GM19452 (cell line): ENCODE measurements at regions not wholly inside any gene's neighbourhood (a gene's known extent, or its start where the extent isn't known, plus 50 kb on each side); places are given as distances from the start of the nearest gene placed in this dataset.
"Not testable (repeated sequence)": the region's sequence is repeated elsewhere in the genome, so short reads cannot be mapped to it uniquely, and the experiment has no call there.

Experiments
- ATAC-seq: cut with Tn5 transposase; IDR thresholded peaks from one replicate; pipeline ENCODE4 v1.9.1; 2021; ENCODE audit not compliant: unreplicated experiment

DNA sequence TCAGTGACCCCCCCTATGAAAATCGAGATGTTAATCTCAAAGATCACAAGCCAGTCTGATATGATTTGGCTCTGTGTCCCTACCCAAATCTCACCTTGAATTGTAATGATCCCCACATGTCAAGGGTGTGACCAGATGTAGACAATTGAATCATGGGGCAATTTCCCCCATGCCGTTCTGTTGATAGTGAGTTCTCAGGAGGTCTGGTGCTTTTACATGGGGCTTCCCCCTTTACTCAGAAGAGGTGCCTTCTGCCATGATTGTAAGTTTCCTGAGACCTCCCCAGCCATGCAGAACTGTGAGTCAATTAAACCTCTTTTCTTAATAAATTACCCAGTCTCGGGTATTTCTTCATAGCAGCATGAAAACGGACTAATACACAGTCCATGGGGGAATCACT is 459.5 kb downstream of the MFSD1 start:
- not testable (repeated sequence) for ATAC-seq

DNA sequence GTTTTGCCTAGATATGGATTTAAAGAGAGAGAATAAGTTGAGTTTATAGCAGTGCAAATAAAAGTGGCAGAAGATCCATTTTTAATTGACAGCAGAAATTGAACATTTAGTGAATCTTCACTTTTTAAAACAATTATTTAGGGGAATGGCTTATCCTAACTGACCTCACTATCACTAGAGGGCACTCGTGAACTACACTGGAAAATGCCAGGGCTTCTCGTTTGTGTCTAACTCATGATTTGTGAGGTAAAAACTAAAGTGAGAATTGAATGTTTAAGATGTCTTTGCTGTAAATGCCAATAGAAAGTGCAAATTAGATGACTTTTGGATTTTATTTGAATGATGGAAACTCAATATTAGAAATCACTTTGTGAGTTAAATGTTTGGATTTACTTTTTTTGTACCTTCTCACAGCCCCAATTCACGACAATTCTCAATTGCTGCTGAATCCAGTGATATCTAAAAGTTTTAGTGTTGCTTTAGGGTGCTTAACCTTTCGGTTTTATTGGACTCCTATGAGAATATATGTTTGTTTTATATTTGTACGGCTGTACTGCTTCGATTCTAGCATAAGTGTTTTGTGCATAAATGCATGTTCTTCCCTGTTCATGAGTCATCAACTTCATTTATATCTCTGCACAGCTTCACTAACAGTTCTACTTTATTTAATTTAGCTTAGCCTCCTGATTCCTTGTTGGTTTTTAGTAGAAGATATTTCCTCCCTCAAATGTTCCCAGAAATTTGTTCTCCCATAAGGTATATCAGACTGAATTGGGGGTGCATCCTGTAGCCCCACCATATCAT is 462.1 kb downstream of the MFSD1 start:
- ATAC-seq, result no peak

DNA sequence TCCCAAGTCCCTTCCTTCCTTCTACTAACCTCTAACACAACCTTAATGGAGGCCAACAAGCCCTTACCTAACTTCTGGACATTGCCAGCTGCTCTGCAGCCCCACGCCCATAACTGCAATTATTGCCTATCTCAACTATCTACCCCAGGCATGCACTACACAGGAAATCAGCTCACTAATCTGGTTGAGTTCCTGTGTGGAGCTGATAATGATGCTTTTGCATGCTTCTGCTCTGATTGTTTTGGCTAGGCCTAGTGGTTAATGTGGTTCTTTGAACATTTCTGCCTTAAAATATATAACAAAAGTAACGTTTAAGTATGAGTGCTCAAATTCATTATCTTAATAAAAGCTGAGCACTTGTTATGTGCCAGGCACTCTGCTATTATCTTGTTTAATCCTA is 463.9 kb downstream of the MFSD1 start:
- no peak for ATAC-seq

DNA sequence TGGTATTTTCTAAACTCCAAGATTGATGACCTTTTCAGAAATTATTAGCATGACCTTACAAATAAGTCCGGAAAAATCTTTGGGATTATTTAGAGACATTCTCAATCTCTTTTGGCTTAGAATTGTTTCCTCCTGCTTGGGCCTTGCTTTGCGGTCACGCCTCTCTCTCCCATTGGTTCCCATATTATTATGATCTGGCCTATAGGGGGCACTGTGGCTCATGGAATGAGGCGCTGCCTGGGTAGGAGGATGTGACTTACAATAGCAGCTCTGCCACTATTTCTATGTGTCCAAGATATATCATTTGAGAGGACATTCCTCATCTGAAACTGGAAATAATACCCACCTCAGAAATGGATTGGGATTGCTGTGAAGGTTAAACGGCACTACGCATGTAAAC is 464.9 kb downstream of the MFSD1 start:
- no peak for ATAC-seq

DNA sequence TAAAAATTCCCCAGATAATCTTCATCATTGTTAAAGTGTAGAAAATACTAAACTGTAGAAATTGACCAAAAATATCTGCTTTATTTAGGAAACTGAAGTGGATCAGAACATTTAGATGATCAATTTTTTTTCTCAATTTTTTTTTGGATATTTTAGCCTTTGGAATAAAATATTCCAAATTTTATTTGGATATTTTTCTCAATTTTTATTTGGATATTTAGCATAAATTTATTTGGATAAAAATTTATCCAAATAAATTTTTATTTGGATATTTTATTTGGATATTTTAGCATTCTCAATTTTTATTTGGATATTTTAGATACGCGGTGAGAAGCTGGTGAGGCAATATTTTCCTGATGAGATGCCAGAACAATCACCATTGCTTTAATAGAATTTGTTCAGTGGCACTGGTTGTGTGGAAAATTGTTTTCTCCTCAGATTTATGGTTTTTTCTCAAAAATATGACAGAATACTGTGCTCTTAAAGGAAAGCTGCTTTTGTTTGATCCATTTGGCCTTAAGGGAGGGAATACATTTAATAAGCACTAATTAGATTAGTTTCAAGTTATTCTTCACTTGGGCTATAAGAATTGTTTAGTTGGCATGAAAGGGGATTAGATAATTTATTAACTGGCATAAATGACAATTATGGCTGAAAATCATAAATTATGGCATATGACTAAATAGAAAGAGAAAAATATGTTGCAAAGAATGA is 470.1 kb downstream of the MFSD1 start:
- ATAC-seq, result no peak

DNA sequence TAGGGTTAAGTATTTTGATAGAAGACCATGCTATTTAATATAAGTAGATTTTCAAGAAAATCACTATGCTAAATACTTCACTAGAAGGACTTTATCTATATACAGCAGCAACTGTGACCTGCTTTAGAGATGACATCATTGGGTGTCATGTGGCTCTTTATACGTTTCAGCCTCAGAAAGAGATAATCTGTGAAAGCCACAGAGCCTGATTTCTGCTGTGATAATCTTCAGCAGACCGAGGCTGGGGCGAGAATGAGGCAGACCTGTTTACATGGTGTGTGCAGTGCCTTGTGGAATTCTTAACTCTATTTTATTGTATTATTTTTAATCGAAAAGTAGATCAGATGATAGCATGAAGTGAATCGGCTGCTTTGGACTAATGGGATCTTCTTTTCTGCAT is 471.2 kb downstream of the MFSD1 start:
- no peak for ATAC-seq

DNA sequence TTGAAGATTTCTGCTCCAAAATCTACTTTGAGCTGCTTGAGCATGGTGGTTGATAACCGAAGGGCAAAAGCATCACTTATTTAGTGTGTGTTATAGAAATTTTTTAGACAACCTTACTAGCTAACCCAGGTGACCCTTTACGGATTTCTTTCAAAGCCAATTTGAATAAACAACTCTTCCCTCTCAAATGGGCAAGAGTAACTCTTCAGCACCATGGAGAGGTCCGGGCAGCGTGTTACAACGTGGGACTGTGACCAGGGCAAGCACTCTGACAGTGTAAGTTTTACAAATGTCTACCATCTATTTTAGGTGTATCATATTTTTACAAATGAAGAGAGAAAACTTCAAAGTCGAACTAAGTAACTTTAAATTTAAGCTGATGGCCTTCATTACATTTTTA is 471.8 kb downstream of the MFSD1 start:
- ATAC-seq, result no peak

DNA sequence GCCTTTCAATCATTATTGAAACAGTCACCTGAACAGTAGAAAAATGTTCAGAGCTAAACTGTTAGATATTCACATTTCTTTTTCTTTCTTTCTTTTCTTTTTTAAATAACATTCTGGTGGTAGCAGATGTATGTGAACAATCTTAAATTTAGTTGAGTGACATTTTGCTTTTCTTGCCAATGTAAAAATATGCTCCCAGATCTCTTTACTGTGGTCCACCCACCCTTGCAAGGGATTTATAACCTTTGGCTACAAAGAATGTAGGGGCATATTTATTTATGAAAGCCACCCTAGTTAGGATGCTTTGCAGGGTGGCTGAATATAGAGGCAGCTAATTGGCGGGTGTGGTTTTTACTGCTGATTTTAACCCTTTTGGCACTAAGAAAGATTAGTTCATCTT is 473.9 kb downstream of the MFSD1 start:
- ATAC-seq, result no peak

DNA sequence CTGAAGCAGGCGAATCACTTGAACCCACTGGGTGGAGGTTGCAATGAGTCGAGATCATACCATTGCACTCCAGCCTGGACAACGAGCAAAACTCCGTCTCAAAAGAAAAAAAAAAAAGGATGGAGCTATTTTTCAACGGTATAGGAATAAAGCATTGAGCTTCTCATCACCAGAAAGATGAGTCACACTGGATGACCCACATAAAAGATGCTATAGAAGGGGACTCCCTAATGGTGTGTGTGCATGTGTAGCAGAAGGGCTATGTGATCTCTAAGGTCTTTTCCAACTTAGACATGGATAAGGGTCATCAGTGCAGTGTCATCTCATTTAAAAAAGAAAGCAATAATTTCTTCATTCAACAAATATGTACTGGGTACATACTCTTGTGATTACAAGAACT is 476.0 kb downstream of the MFSD1 start:
- no peak for ATAC-seq

DNA sequence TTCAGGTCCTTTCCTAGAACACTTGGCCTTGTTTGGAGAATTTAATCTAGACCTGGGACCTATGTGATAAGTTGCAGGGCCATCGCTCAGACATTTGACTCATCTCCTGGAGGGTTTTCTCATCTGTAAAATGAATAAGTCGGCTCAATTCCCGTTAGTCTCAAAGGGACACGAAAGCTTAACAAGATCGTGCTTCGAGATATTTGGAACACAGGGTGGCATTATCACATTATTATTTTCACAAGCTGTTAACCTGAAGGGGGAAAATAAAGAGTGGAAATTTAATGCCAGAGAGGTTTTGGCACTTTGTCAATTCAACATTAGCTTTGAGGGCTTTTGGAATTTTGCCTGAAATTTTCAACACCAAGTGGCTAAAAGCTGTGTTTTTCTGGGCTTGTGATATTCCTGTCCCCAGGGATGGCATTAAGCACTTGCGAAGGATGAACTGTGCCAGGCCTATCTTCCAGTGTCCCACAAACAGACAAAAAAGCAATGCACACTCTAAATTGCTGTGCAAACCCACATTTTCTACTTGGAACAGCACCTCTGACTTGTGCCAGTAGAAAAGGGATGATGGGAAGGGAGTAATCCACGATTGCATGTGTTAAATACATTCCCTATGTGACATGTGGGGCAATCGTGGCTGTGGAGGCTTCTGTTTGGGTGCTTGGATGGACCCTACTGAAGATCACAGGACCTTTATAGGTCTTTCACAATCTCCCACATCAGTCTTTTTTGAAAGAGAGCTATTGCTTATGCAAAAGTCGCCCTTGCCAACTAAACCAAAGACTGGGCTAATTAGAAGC is 478.7 kb downstream of the MFSD1 start:
- no peak for ATAC-seq

DNA sequence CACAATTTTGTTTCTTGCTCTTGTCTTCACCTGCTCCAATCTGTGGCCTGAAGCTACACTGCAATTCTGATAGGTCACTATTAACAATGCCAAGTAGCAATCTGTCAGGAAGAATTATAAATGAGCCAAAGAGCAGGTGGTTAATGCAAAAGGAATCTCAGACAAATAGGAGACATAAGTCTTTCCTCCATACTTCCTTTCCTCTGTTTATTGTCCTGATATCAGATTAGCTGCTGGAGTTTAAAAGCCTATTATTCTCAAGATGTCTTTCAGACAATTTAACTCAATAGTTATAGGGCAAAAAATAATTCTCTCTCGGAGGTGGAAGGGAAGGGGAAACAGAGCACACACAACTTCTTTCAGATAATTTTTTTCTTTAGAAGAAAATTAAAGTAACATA is 491.6 kb downstream of the MFSD1 start:
- ATAC-seq, result no peak

DNA sequence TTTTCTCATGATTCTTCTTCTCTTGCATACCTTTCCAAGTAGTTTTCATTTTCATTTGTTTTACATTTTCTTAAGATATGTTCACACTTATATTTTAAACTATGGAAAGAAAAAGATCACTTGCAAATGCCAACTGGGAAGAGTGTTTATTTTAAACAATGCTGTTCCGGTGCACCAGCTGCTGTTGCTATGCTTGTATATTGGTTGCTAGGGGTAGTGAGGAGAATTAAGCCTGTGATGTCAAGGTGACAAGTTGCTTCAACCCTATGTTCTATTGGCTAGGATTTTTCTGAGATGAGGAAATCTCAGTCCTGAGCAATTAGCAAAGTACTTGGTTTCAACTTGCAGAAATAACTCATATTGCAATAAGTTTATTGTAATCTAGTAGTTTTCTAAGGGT is 500.1 kb downstream of the MFSD1 start:
- no peak for ATAC-seq

DNA sequence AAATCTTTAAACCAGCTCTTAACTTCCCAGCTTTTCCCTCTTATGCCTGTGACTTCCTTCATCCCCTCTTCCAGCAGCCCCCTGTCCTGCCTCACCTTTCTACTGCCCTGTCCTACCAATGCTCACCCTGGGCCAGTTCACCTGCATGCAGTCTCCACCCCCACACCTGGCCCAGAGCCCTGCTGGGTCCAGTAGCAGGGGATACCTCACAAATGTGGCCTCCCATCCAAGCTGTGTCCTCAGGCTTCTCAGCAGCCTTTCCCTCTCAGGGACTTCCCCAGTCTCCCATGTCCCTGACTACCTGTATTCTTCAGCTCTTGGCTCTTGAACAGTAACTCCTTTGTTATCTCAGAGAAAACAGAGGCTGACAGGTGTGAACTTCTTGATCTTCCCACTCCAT is 503.2 kb downstream of the MFSD1 start:
- no peak for ATAC-seq

DNA sequence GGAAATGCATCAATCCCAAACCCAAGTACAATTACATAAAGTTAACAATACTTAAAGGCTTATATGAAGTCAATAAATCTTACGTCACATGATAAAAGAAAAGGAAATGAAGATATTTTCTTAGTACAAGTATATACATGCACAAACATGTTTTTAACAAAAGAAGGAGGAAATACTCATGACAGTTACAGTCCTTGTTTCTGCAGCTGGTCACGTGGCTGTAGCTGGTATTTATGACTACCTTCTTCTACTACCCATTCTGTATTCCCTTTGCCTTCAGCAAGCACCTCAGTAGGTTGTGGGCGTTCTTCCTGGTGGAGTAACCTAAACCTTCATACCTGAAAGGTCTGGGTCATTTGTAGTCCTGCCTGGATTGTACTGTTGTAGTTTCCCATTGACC is 514.9 kb downstream of the MFSD1 start:
- ATAC-seq, result not testable (repeated sequence)

DNA sequence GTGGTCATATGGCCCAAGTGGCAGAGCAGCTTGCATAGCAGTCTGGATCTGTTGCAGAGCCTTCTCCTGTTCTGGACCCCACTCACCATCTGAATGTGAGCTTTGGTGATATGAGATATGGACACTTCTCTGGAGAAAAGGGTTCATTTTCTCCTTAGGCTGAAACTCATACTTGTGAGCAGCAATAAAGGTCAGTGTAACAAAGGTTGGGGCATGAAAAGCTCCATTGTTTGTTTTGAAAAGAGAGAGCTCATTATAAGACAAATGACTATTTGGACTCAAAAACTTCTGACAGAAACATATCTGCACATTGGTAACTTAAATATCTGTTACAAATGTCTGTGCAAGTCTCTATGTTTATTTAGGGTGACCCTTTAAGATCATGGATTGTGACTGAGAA is 517.3 kb downstream of the MFSD1 start:
- no peak for ATAC-seq

DNA sequence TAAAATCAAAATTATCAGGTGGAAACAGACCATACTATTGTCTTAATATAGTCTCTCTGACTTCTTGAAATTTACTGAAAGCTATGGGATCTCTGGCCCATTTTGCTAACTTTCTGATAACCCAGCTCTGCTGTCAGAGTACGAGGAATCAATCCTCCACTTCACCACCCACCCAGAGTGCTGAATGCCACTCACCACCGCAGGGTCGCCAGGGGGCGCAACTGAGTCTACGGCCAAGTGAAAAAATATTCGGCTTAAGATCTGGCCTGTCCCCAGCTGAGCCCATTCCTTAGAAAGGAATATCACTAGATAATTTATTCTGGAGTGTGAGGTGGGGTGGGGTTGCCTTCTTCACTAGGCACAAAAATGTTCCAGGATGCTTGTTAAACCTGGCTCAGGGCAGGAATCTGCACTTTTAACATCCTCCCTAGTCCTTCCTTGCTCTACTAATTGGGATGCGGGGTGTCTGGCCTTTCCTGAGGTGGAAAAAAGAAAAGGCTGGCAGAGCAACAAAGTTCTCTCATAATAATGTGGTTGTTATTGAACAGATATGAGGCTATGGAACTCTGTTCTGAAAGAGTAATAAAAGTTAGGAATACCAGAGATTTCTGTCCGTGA is 520.6 kb downstream of the MFSD1 start:
- no peak for ATAC-seq

DNA sequence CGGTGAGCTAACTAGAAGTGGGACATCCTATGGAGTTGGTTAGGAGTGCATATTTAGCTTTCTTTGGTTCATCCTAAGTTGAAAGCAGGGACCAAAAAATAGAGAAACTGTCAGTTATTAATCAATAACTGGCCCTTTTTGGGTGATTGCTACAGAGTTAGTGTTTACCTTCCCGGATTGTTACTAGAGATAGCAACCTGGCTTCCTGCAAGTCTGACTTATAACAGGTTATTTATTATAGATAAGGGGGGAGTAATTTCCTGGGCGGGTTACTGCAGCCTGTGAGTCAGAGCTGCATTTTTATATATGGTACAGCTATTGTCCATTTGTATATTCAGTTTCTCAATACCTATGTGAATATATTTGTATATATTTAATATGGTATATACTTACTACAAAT is 522.0 kb downstream of the MFSD1 start:
- ATAC-seq, result no peak

DNA sequence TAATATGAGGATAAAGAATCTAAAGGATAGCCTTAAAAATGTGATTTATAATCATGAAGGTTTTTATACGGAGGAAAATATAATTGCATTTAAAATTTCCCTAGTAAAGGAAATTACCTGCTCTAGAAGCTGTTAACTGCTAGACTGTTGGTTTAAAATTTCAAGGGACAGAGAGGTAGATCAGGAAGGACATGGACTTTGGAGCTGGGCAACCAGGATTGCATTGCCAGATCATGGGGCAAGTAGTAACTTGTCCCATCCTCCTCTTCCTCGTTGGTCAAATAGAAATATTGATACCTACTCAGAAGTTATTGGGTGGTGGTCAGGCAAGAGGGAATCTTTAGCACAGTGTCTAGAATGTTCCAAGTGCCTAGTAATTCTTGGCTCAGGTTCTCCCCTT is 525.1 kb downstream of the MFSD1 start:
- no peak for ATAC-seq

DNA sequence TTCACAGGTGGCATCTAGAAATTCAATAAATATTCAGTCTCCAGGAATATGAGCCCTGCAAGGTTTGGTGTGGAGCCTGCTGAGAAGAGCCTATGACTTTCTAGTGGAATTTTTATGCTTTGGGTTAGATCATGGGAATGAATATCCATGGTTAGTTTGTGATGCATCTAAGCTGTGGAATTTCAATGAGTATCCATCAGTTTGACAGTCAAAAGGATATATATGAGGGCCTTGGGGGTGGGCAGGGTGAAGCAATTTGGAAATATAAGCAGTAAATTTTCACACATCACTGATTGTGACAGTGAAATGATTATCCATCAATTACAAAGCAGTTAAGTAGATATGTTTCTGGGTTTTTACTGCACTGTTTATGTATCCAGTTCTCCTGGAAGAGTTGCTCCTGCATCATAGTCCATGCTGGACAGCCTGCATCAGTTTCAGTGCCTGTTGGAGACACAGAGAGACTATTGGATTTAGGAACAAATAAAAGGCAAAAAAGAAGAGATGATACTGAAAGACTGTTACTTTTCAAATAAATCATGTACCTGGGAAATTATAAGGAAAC is 530.8 kb downstream of the MFSD1 start:
- ATAC-seq, result no peak

DNA sequence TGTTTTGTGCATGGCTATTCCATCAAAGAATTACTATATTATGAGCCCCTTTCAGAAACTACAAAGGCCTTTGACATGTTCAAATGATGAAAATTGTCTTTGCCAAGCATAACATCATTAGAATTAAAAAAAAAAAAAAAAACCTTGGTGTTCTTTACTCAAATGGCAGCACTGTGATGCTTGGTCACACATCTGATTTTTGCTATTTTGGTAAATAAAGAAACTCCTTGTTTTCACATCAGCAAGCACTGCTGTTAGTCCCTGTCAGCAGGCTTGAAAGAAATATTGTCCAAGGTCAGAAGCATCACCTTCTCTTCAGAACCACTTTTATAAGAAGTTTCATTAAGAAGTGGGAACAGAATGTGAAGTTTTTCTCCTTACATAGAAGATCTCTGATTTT is 537.3 kb downstream of the MFSD1 start:
- no peak for ATAC-seq

DNA sequence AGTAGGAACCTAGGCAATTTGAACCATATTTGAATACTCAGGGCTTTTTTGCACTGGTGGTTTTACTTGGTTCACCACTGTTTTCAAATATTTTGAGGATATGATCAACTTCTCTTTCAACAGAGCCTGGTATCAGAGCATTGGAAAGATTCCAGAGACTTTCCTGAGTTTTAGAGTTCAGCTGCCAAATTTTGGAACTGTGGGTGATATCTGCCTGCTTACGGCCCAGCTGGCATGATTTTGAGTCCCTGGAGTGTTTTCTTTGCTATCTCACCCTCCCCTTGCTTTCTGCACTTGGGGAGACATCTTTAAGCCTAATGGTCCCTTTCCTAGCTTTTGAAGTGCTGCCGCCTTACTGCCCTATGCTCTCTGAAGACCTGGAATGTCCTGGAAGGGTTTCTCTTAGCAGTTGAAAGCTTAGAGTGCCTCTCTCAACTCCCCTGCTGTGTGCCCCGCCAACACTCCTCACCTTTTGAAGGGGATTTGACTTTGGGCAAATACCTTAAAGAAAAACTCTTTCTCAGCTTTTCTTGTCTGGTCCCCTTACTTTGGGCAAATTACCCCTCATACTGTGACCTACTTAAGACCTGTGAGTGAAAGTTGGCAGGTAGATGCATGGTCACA is 539.1 kb downstream of the MFSD1 start:
- ATAC-seq, result no peak
